Posterior cingulate gyrus (tissue), 11 donors: ENCODE measurements at regions not wholly inside any gene's neighbourhood (a gene's known extent, or its start where the extent isn't known, plus 50 kb on each side); places are given as distances from the start of the nearest gene placed in this dataset.

Experiments
- DNase-seq, 10 donors: peaks; one replicate each; pipeline versions ENCODE4 v3.0.0 to v3.0.0-alpha.2; 2020 to 2021; ENCODE audit warnings: mixed read lengths in 3 of 10
- intact Hi-C: fragments of 100-400 bp; cut with DNase I; formaldehyde crosslinking; loops from one replicate; pipeline ENCODE4 v1.15.1; 2023

DNA sequence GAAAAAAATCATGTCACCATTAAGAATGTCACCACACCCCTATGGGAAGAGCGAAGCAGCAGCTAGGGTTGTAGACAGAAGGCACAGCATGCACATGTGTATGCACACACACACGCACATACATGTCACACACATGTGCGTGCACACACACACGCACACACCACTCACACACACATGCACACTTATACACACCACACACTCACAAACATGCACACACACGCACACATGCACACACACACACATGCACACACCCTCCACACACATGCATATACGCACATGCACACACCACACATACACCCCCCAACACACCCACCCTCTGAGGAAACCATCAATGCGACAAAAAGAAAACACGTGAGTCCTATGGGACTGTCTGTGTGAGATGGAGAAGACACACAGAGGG is 205.4 kb downstream of the ENGASE start:
- intact Hi-C loops = no loop called here

DNA sequence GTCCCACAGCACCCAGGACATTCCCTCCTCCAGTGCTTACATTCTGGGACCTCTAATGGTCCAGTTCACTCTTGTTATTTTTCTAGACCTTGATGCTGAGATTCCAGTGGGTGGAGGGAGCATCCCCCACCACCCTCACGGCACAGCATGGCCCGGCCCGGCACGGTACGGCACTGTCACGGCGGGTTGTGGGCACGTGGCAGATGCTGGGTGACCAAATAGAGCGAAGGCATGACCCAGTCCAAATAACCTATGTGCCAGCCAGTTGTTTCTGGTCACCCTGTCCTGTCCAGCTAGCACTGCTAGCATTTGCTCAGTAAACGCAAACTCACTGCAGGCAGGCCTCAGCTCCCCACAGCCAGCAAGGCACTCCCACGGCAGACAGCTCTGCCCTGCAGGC is 204.7 kb downstream of the ENGASE start:
- intact Hi-C loops = no loop called here
- no peak for DNase-seq

More for the DNA sequence above, 205.4 kb downstream of the ENGASE start:
- DNase-seq = no peak

DNA sequence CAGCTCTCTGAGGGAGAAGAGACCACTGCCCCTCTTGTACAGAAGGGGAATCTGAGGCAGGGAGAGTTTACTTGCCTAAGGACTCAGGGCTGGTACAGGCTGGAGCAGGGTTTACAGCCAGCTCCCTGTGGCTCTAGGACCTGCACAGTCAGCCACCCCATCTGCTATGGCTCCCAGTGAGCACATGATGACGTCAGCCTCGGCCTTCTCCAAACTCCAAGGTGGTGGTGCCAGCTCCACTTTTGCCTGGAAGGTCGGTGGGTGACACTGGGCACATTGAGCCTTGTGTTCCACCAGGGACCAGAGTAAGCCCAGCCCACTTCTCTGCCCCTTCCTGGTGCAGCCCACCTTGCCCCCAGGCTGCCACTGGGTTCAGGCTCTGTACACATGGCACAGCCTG is 202.2 kb downstream of the ENGASE start:
- intact Hi-C loops = no loop called here
- DNase-seq = peak in 3 of 10 donors; percentile 19 to 80 (median 42)

DNA sequence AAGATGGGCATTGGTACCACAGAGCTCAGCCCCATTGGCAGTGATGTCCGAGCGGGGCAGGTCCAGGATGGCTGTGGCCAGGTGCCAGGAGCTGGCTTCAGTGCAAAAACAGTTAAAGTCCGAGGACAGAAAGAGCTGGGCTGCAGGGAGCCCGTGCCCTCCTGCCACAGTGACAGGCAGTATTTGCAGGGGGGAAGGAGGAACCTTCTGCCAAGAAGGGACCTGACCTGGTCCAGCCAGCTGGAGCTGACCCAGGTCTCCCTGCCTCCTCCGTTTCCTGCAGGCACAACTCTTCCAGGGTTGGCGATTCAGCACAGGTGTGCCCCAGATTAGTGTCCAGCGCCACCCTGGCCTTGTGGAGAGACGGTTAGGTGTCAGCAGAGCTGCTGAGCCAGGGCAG is 199.0 kb downstream of the ENGASE start:
- no peak for DNase-seq
- intact Hi-C loops = no loop called here

DNA sequence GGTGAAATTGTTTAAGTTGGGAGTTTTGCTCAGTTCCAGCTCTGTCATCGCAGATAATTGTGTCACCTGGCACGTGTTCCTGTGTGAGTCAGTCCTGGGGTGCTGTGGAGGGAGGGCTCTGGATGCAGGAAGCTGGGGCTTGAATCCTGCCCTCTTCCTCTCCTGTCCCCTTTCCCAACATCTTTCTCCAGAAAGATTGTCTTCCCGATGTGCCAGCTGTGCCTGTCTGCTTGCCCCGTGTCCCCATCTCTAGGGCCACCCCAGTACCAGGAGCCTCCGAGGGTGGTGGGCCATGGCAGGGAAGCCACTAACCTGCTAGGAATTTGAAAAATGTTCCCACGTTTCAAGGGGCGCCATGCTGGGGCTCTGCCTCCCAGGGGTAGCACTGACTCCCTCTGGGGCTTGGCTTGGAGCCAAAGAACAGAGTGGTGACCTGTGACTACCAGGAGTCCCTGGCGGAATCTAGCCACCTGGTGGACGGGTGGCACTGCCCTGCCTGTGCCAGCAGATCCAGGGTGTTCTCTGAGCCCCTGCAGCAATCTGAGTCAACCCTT is 198.1 kb downstream of the ENGASE start:
- DNase-seq = peak in 1 of 10 donors; percentile 36
- intact Hi-C loops = no loop called here

DNA sequence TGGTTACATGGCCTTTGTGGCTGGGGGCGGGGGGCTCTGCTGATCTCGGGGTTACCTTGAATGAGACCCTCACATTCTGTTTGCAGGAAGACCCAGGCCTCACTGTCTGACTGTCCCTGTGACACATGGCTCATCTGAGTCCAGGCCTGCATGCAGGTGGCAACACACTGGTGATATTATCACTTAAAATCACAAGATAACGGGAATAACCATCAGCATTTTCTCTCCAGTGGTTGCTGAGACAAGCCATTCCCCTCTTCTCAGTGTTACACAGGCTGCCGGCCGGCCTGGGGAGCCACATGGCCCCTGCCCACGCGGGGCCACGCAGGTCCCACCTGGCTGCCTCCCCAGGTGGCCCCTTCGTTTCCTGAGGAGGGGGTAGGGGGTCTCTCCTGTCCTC is 197.6 kb downstream of the ENGASE start:
- DNase-seq = no peak
- intact Hi-C loops = no loop called here

DNA sequence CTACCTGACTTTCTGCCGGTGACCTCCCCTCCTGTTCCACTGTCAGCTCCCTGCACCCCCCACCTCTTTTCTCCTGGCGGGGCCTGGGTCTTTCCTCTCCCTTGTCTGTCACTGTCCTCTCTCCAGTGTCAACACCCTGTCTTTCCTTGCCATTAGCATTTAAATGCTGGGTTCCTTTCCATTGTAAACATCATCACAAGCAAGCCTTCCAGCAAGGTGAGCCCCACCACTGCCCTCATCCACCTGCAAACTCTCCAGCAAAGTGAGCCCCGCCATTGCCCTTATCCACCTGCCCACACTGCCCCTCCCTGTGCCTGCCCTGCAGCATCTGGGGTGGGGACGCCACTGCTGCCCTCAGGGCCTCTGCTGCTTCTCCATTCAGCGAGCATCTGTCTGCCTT is 195.0 kb downstream of the ENGASE start:
- DNase-seq = no peak
- intact Hi-C loops = no loop called here

DNA sequence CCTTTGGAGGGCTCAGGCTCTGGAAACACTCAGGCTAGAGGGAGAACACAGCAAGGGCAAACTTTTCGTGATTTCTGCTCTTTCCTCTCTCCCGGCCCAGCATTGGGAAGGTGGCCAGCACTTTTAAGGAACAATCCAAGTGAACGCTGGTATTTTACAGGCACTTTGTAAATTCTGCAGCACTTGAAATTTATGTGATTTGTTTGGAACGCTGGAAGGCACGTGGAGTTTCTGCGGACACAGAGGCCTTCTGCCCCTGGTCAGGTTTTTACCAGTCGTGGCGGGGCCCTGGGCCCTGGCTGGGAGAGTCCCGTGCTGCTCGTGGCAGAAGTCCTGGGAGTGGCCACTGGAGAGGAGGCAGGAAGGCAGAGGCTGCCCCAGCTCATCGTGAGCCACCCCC is 188.6 kb downstream of the ENGASE start:
- DNase-seq = no peak
- intact Hi-C loops = no loop called here

DNA sequence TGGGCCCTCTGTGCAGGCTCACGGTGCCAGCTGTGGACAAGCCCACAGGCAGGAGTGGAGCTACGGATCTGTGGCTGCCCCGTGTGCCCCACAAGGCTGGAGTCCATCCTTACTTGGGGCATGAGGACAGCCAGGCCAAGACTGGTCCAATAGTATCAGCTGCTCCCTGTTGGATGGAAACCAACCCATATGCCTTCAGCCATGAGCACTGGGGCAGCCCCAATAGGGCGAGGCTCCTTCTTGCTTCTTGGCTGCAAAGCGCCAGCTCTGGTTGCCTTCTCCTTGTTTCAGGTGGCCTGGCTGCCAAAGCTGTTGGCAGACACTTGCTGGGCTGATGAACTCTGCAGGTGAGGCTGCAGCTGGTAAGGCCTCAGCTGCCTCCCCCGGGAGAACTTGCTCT is 188.0 kb downstream of the ENGASE start:
- intact Hi-C loops = no loop called here

DNA sequence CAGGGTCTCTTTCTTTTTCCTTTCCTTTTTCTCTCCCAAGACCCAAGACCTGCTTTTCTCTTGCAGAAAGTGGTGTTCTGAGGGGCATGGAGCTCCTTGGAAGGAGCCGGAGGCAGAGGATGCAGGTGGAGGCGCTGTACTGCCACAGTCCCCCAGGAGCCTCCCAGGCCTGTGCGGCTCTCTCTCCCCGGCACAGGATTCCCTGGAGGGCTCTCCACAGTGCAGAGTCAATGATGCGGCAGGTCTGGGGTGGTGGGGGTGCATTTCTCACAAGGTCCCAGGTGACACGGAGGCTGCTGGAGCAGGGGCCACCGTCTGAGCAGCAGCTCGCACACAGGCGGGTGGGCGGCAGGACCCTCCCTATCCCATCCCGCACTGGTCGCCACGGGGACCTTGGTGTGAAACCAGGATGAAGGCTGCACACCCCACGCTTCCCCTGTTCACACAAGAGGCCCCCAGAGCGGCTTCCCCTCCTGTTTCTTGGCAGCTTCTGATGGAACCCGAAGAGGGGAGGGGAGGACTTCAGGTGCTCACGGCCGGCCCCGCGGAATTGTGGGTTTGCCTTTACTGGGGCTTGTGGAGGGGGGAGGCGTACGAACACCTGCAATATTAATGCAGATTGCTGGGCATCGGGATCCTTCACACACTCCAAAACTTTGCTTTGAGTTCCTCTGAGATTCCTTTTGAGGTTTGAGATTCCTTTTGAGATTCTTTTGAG is 186.9 kb downstream of the ENGASE start:
- DNase-seq = no peak
- intact Hi-C loops = no loop called here

More for the DNA sequence above, 188.0 kb downstream of the ENGASE start:
- no peak for DNase-seq

DNA sequence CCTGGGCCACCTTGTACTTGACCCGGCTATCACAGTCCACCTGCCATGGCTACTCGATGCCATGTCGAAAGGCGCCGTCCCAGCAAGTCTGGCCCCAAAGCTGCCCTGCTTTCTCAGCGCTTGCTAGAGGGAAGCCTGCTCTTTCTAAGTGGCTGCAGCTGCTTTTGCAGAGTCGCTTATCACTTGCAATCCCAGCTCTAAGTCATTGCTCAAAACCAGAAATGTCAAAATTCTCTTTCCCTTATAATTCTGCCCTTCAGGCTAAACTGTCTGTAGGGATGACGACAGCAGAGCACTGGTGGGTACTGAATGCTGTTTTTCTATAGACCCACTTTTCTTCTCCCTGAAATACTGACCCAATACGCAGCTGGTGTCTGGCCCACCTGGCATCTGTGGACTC is 184.2 kb downstream of the ENGASE start:
- intact Hi-C loops = no loop called here
- DNase-seq = no peak

DNA sequence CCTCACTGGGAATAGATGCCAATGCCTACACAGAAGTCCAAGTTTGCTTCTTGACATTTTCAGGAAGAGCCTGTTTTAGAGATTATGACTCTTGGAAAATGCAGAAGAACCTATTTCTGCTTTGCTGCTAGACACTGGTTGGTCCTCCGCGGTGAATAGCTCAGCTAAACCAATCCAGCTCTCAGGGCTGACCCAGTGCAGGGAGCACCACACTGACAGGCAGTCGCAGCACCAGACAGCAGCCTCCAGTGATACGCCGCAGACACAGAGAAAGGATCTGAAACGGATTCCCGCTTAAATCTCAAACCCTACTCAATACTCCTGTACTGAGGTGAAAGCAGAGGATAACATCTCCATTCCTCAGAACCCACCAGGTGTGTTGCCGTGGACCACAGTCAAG is 183.4 kb downstream of the ENGASE start:
- DNase-seq = peak in 1 of 10 donors; percentile 42
- intact Hi-C loops = no loop called here

DNA sequence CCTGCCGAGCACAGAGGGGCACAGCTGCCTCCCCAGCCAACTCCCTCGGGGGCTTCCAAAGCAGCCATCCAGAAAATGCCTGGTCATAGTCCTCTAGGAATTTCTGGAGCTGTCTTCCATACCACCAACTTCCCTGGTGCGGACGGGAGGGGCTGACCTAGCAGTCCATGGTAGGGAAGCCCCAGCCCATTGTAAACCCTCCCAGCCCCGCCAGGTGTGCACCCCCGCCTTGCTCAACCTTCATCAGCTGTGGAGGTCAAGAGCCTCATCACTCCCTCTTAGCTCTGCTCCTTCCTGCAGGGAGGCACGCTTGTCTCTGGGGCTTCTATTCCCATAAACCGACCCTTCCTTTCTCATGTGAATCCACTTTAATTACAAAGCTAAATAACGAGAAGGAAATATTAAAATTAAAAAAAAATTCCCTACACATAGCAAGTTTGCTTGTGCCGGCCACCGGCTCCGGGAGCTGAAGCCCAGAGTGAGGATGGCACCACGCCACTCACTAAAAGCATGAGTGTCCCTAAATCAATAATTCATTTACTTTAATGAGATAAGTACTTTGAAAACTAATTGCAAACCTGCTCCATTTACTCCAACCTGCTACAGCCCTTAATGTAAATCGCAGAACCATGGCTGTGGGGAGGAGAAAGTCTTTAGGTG is 181.4 kb downstream of the ENGASE start:
- peak in 1 of 10 donors; percentile 64 for DNase-seq
- intact Hi-C loops = no loop called here

DNA sequence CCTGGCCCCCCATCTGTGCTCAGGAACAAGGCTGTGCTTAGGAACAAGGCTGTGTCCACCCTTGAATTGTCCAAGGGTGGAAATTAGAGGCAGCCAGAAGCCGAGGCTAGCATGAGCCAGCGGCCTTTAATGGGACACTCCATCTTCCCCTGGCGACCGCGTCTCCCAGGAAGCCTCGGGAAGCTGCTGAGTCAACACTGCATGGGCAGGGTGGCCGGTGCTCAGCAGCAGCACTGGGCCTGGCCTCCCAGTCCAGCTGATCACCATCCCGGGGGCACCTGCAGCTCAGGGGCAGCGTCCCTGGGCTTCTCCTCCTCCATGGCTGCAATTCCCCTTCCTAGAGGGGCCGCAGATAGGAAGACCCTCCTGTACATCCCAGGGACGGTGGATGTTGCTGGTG is 180.8 kb downstream of the ENGASE start:
- DNase-seq = peak in 1 of 10 donors; percentile 65
- intact Hi-C loops = no loop called here

DNA sequence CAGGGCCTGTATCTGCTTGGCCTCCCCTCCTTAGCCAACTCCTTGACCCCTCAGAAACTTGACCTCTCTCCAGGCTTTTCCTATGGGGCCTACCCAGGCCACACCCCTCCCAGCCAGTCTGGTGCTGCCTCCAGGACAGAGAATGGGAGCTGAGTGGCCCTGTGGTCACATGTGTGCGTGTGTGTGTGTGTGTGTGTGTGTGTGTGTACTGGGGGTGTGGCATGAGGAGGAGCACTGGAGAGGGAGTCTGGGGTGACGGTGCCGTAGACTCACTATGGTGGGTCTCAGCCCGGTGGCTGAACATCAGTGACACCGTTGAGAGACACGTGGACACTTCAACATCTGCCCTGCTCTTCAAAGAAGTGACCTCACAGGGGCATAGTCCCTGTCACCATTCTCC is 180.4 kb downstream of the ENGASE start:
- DNase-seq = peak in 1 of 10 donors; percentile 30

DNA sequence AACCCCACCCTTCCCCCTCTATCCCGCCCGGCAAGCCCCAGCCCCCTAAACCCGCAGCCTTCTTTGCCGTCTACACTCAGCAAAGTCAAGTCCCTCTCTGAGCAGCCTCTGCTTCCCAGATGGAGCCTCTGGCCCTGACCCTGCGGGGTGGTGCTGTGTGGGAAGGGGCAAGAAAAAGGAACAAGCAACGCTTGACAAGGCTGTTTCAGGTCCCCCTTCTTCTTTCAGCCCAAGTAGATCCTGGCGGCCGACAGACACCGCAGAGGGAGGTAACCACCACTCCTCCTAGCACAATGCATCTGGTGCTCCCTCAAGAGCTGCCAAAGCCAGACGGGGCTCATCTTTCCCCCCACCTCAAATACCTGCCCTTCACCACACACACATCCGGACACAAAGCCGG is 178.3 kb downstream of the ENGASE start:
- intact Hi-C loops = no loop called here
- DNase-seq = peak in 1 of 10 donors; percentile 60

More for the DNA sequence above, 180.4 kb downstream of the ENGASE start:
- intact Hi-C loops = no loop called here

DNA sequence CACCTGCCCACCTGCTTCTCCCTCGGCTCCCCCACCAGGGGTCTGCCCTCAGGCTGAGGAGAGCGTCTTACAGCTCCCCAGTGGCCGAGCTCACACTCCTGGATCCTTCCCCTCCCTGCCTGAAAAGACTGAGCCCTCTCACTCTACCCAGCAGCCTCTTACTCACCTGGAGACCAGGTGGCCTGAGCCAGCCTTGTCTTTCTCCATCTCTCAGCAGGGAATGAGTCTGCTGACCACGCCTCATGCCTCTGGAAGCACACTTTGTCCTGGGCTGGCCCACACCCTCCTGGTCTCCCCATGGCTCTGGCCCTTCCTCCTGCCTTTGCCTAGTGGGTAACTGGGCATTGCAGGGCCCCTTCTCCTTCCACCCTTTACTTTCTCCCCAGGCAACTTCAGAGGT is 177.2 kb downstream of the ENGASE start:
- DNase-seq = no peak
- intact Hi-C loops = no loop called here

DNA sequence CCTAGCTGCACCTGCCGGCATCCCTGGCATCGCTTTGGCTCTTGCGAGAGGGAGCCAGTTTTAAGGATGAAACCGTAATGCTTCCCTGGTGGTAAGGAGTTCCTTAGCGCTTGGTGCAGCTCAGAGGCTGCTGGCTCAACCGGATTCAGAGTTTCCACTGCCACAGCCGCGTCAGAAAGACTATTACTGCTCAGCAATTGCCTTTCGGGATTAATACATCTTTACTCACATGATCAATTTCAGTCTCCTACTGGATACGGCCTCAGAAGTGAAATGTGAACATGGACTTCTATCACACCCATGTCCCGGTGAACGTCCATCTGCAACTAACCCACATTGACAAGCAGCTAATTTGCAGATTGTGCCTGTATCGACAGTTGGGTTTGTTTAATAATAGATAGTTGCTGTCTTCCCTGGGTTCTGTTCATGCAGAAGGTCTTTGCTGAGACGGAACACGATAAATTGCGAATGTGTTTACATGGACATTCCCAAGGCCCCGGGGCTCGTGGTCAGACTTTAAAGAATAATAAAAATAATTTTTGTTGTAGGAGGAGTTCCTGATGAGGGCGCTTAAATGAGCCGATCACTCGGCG is 175.4 kb downstream of the ENGASE start:
- no peak for DNase-seq
- intact Hi-C loops = no loop called here

DNA sequence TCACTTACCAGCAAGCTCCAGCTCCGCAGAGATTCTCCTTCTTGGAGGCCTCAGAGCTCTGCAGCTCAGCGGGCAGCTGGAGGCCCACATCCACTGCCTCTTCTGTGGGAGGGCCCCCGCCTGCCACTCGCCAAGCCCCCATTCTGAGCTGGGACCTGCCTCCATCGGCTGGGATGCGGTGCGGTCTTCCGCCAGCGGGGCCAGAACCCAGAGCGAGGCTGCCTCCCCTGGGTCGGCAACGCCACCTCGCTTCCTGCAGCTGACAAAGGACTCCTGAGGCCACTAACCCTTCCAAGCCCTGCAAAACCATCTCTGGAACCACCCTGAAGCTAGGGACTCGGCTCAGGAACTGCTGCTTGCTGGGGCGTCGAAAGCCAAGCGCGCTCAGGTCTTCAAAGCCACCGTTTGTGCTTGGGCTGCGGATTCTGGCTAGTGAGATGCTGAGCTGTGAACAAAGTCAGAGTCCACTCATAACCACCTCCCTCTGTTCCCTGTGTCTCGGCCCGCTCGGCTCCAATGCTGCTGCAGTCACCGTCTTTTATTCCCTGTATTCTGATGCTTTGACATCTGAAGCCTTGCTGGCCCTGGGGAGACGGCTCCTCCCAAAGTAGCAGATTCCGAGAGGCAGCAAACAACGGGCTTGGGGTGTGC is 174.3 kb downstream of the ENGASE start:
- intact Hi-C loops = no loop called here
- no peak for DNase-seq

DNA sequence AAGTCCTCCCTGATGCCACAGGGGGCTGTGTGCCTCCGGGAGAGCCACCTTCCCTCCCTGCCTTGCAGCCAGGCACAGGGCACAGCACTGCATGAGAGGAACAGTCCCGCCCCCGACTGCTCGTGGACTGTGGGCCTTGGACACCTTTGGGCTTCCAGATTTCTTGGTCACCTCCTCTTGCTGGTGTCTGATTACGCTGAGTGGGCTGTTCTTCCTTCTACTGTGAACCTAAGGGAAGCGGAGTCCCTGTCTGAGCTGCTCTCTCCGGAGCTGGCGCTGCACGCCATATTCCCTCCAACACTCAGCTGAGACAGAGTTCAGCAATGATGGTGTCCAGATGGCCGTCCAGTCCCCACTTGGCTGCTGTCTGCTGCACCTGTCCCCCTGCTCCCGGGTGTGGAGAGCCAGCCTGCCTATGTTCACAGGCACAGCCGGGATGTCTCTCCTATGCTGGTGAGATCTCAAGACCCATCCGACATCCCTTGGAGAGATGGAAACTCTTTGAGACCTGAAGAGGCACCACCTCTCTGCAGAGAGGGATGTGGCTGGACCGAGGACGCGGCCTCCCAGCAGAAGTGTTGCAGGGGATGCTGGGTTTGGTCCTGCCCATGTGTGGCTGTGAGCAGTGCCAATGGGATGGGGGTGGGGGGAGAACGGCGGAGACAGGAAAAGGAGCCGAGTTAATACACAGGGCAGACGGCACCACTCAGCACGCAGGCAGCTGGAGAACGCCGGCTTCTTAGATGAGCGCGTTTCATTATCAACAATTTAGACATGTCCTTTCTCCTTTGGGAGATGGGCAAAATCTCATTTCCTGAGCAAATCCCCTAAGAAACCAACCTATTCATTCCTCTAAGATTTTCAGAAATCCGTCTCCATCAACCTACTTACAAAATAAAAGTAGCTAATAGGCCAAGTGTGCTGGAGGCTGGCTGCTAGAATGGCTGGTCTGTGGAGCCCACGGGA is 171.9 kb downstream of the ENGASE start:
- intact Hi-C loops = no loop called here
- DNase-seq = no peak
